Parathyroid adenoma (tissue), 2 donors: ENCODE measurements at regions not wholly inside any gene's neighbourhood (a gene's known extent, or its start where the extent isn't known, plus 50 kb on each side); places are given as distances from the start of the nearest gene placed in this dataset.

Source experiments
- H2AFZ ChIP-seq: fragments of 300-600 bp; sonication (generic); one replicate; pipeline ENCODE4 v1.7.0; 2017; ENCODE audit warnings: antibody characterized with exemption, mild to moderate bottlenecking
- H3K27ac ChIP-seq: fragments of 300-600 bp; sonication (generic); one replicate; pipeline ENCODE4 v1.7.0; 2017
- H3K27me3 ChIP-seq: fragments of 300-600 bp; sonication (generic); one replicate; pipeline ENCODE4 v1.7.0; 2017; ENCODE audit warnings: low read length; ENCODE audit not compliant: control insufficient read depth, insufficient read depth
- H3K36me3 ChIP-seq: fragments of 300-600 bp; sonication (generic); one replicate; pipeline ENCODE4 v1.7.0; 2017; ENCODE audit warnings: low read length; ENCODE audit not compliant: control insufficient read depth, insufficient read depth
- H3K4me1 ChIP-seq: fragments of 300-600 bp; sonication (generic); one replicate; pipeline ENCODE4 v1.7.0; 2017; ENCODE audit warnings: control low read depth
- H3K4me2 ChIP-seq: fragments of 300-600 bp; sonication (generic); one replicate; pipeline ENCODE4 v1.7.0; 2017; ENCODE audit warnings: low read length
- H3K4me3 ChIP-seq: fragments of 300-600 bp; sonication (generic); one replicate; pipeline ENCODE4 v1.7.0; 2017; ENCODE audit warnings: low read depth, low read length
- H3K79me2 ChIP-seq: fragments of 300-600 bp; sonication (generic); one replicate; pipeline ENCODE4 v1.7.0; 2017; ENCODE audit warnings: control low read depth
- H3K9ac ChIP-seq: fragments of 300-600 bp; sonication (generic); one replicate; pipeline ENCODE4 v1.7.0; 2017; ENCODE audit warnings: mild to moderate bottlenecking
- H3K9me3 ChIP-seq: fragments of 300-600 bp; sonication (generic); one replicate; pipeline ENCODE4 v1.7.0; 2017; ENCODE audit warnings: low read length; ENCODE audit not compliant: control insufficient read depth
- CTCF ChIP-seq: fragments of 300-600 bp; sonication (generic); IDR thresholded peaks from one replicate; pipeline ENCODE4 v1.7.0; 2017; ENCODE audit warnings: antibody characterized with exemption, mild to moderate bottlenecking
- donor health status: primary hyperparathyroidism.

- Histone ChIP-seq H3K4me3 (no peak overlapping the region), H3K36me3 (no peaks in the 10 kb centered on the region), H3K27me3 (no peaks in the 10 kb centered on the region), H3K79me2 (no peaks in the 10 kb centered on the region), H3K4me1 (no peaks in the 10 kb centered on the region), H3K9me3 (no peaks in the 10 kb centered on the region), H3K27ac (no peak overlapping the region), H3K4me2 (no peak overlapping the region), H2AFZ (no peak overlapping the region), H3K9ac (no peak overlapping the region)
- no peak for TF ChIP-seq CTCF
Measured at GRCh38 chr15:59847968-59848367, 156.1 kb upstream of the FOXB1 start.

GRCh38 chr15:59845942-59846499, 156.9 kb upstream of the BNIP2 start:
- Histone ChIP-seq H3K36me3 (no peaks in the 10 kb centered on the region), H3K9me3 (no peaks in the 10 kb centered on the region), H3K9ac (no peak overlapping the region), H3K79me2 (no peaks in the 10 kb centered on the region), H3K27me3 (no peaks in the 10 kb centered on the region), H3K4me2 (no peak overlapping the region), H2AFZ (no peak overlapping the region), H3K4me1 (no peaks in the 10 kb centered on the region), H3K27ac (no peak overlapping the region), H3K4me3 (no peak overlapping the region)
- TF ChIP-seq CTCF: no peak

GRCh38 chr15:59843609-59844008, 154.5 kb upstream of the BNIP2 start:
- Histone ChIP-seq H3K4me1 (no peaks in the 10 kb centered on the region), H3K27me3 (no peaks in the 10 kb centered on the region), H3K27ac (no peak overlapping the region), H2AFZ (no peak overlapping the region), H3K79me2 (no peaks in the 10 kb centered on the region), H3K4me2 (no peak overlapping the region), H3K9me3 (no peaks in the 10 kb centered on the region), H3K9ac (no peak overlapping the region), H3K4me3 (no peak overlapping the region), H3K36me3 (no peaks in the 10 kb centered on the region)
- no peak for TF ChIP-seq CTCF

GRCh38 chr15:59841036-59841435, 151.9 kb upstream of the BNIP2 start:
- no peaks in the 10 kb centered on the region for H3K36me3 ChIP-seq
- no peak overlapping the region for H3K9ac ChIP-seq
- no peak overlapping the region for H3K27ac ChIP-seq
- no peaks in the 10 kb centered on the region for H3K9me3 ChIP-seq
- H3K79me2 ChIP-seq: no peaks in the 10 kb centered on the region
- no peak overlapping the region for H2AFZ ChIP-seq
- H3K4me3 ChIP-seq: no peak overlapping the region
- TF ChIP-seq CTCF: no peak
- no peak overlapping the region for H3K4me2 ChIP-seq
- H3K27me3 ChIP-seq: no peaks in the 10 kb centered on the region
- H3K4me1 ChIP-seq: no peaks in the 10 kb centered on the region

GRCh38 chr15:59839906-59840305, 150.8 kb upstream of the BNIP2 start:
- Histone ChIP-seq H3K9me3 (no peaks in the 10 kb centered on the region), H2AFZ (no peak overlapping the region), H3K9ac (no peak overlapping the region), H3K4me2 (no peak overlapping the region), H3K79me2 (no peaks in the 10 kb centered on the region), H3K4me1 (no peaks in the 10 kb centered on the region), H3K36me3 (no peaks in the 10 kb centered on the region), H3K27ac (no peak overlapping the region), H3K27me3 (no peaks in the 10 kb centered on the region), H3K4me3 (no peak overlapping the region)
- no peak for TF ChIP-seq CTCF
